ENCODE measurements at regions not wholly inside any gene's neighbourhood (a gene's known extent, or its start where the extent isn't known, plus 50 kb on each side); places are given as distances from the start of the nearest gene placed in this dataset.
A peak's percentile ranks its signal among the peaks of the same experiment; 100 is the strongest.
"Not testable (repeated sequence)": the region's sequence is repeated elsewhere in the genome, so short reads cannot be mapped to it uniquely, and the experiment has no call there.

- no peak for DNase-seq (ENCODE audit: low read depth, low spot score)
These were observed 92.5 kb downstream of the MMUT start for GRCh38 chr6:49370518-49370917.

- no peak for DNase-seq (ENCODE audit: low read depth, low spot score)
These were observed 96.5 kb downstream of the MMUT start for GRCh38 chr6:49366539-49366938.

GRCh38 chr6:49348561-49348960 lies 114.5 kb downstream of the MMUT start:
- no peak for DNase-seq (ENCODE audit: low read depth, low spot score)

- no peak for DNase-seq (ENCODE audit: low read depth, low spot score)
These were observed 120.6 kb downstream of the MMUT start for GRCh38 chr6:49342410-49342809.

GRCh38 chr6:49341869-49342268 lies 121.2 kb downstream of the MMUT start:
- no peak for DNase-seq (ENCODE audit: low read depth, low spot score)

- DNase-seq (ENCODE audit: low read depth, low spot score): no peak
These were observed 124.0 kb downstream of the MMUT start for GRCh38 chr6:49339096-49339495.

- DNase-seq (ENCODE audit: low read depth, low spot score): no peak
These were observed 126.4 kb downstream of the MMUT start for GRCh38 chr6:49336514-49337131.

GRCh38 chr6:49333345-49334125 lies 129.5 kb downstream of the MMUT start:
- DNase-seq (ENCODE audit: low read depth, low spot score): no peak

- DNase-seq (ENCODE audit: low read depth, low spot score): no peak
These were observed 130.3 kb downstream of the MMUT start for GRCh38 chr6:49332781-49333180.

GRCh38 chr6:49329186-49329585 lies 133.9 kb downstream of the MMUT start:
- DNase-seq (ENCODE audit: low read depth, low spot score): no peak

- no peak for DNase-seq (ENCODE audit: low read depth, low spot score)
These were observed 134.9 kb downstream of the MMUT start for GRCh38 chr6:49328051-49328744.

GRCh38 chr6:49327571-49327970 lies 135.5 kb downstream of the MMUT start:
- no peak for DNase-seq (ENCODE audit: low read depth, low spot score)

GRCh38 chr6:49327005-49327404 lies 136.0 kb downstream of the MMUT start:
- DNase-seq (ENCODE audit: low read depth, low spot score): no peak

- peak; percentile 5 for DNase-seq (ENCODE audit: low read depth, low spot score)
These were observed 136.7 kb downstream of the MMUT start for GRCh38 chr6:49326347-49326746.

GRCh38 chr6:49325891-49326290 lies 137.2 kb downstream of the MMUT start:
- no peak for DNase-seq (ENCODE audit: low read depth, low spot score)

GRCh38 chr6:49322861-49323260 lies 140.2 kb downstream of the MMUT start:
- DNase-seq (ENCODE audit: low read depth, low spot score): no peak

- DNase-seq (ENCODE audit: low read depth, low spot score): no peak
These were observed 141.4 kb downstream of the MMUT start for GRCh38 chr6:49321561-49322072.

GRCh38 chr6:49305010-49305409 lies 158.0 kb downstream of the MMUT start:
- DNase-seq (ENCODE audit: low read depth, low spot score): no peak

- not testable (repeated sequence) for DNase-seq (ENCODE audit: low read depth, low spot score)
These were observed 158.7 kb downstream of the MMUT start for GRCh38 chr6:49304393-49304792.

GRCh38 chr6:49300911-49301310 lies 162.1 kb downstream of the MMUT start:
- DNase-seq (ENCODE audit: low read depth, low spot score): no peak

- no peak for DNase-seq (ENCODE audit: low read depth, low spot score)
These were observed 162.6 kb downstream of the MMUT start for GRCh38 chr6:49300443-49300842.

GRCh38 chr6:49299279-49299678 lies 163.8 kb downstream of the MMUT start:
- no peak for DNase-seq (ENCODE audit: low read depth, low spot score)

GRCh38 chr6:49284180-49284579 lies 178.9 kb downstream of the MMUT start:
- DNase-seq (ENCODE audit: low read depth, low spot score): no peak
